H1 (cell line): ENCODE measurements at regions not wholly inside any gene's neighbourhood (a gene's known extent, or its start where the extent isn't known, plus 50 kb on each side); places are given as distances from the start of the nearest gene placed in this dataset.

Source experiments
- EP300 ChIP-seq, 2 experiments: IDR thresholded peaks; 1 replicate in 1 of 2; 2 replicates in 1 of 2; pipeline ENCODE4 v1.6.1; 2011 to 2012; ENCODE audit warnings: low read depth in 2 of 2, low read length in 2 of 2, mild to moderate bottlenecking in 2 of 2, borderline replicate concordance in 1 of 2, inconsistent platforms in 1 of 2, moderate library complexity in 1 of 2
- FOSL1 ChIP-seq: IDR thresholded peaks from 2 replicates; pipeline ENCODE4 v1.6.1; 2011; ENCODE audit warnings: mild to moderate bottlenecking, low read depth, low read length, moderate library complexity; ENCODE audit not compliant: insufficient read depth
- RFX5 ChIP-seq: IDR thresholded peaks from 2 replicates; pipeline ENCODE4 v1.6.1; 2011; ENCODE audit warnings: low read depth, low read length, improper control_type of control experiment, borderline replicate concordance

GRCh38 chr4:128543696-128544095, 256.1 kb upstream of the PGRMC2 start (continued):
- no peak for TF ChIP-seq RFX5
- TF ChIP-seq EP300 (IDR thresholded peaks at IDR 0.05; ENCODE audit: borderline replicate concordance in 1 of 2, low read depth in 2 of 2, low read length in 2 of 2): no peak
- no peak for TF ChIP-seq FOSL1
